H1 (cell line): ENCODE measurements at regions not wholly inside any gene's neighbourhood (a gene's known extent, or its start where the extent isn't known, plus 50 kb on each side); places are given as distances from the start of the nearest gene placed in this dataset.

Source experiments
- CTCF ChIA-PET: fragments of 300-600 bp; sonication (Branson Sonifier 250); formaldehyde crosslinking; loops from one replicate; lab custom pipeline; 2021; ENCODE audit not compliant: partially characterized antibody; lab: Charles Lee
- POLR2A ChIA-PET: fragments of 300-600 bp; sonication (Branson Sonifier 250); formaldehyde crosslinking; loops from one replicate; lab custom pipeline; 2021; ENCODE audit warnings: inconsistent platforms; ENCODE audit not compliant: partially characterized antibody; lab: Charles Lee
- DNase-seq, 2 experiments: peaks; one replicate each; pipeline versions ENCODE4 v3.0.0 to v3.0.0-alpha.2; 2010 to 2022; ENCODE audit warnings: low spot score in 2 of 2, low read depth in 1 of 2, mixed read lengths in 1 of 2
- FAIRE-seq: peaks from 2 replicates; lab custom pipeline; 2011; peaks lifted over from hg19 to GRCh38; lab: Jason Lieb, UNC
- H2AFZ ChIP-seq: 2 replicates; pipeline ENCODE4 v1.8.1; 2012; ENCODE audit warnings: low read length, inconsistent platforms
- H2AK5ac ChIP-seq: 2 replicates; pipeline ENCODE4 v1.6.1; 2013; ENCODE audit warnings: low read depth, low read length
- H2BK120ac ChIP-seq: replicated peaks from 2 replicates; pipeline ENCODE3; 2013; ENCODE audit warnings: low read depth, low read length, inconsistent platforms
- H2BK12ac ChIP-seq: 2 replicates; pipeline ENCODE4 v1.6.1; 2013; ENCODE audit warnings: low read depth, low read length
- H2BK15ac ChIP-seq: 2 replicates; pipeline ENCODE4 v1.6.1; 2013; ENCODE audit warnings: low read length
- H2BK20ac ChIP-seq: 2 replicates; pipeline ENCODE4 v1.6.1; 2013; ENCODE audit warnings: low read length
- H2BK5ac ChIP-seq: 2 replicates; pipeline ENCODE4 v1.6.1; 2013; ENCODE audit warnings: low read depth, low read length
- H3K14ac ChIP-seq: 2 replicates; pipeline ENCODE4 v1.6.1; 2013; ENCODE audit warnings: inconsistent platforms; ENCODE audit not compliant: insufficient read length
- H3K18ac ChIP-seq: 2 replicates; pipeline ENCODE4 v1.6.1; 2013; ENCODE audit warnings: low read length; ENCODE audit errors: extremely low read depth
- H3K23ac ChIP-seq: 2 replicates; pipeline ENCODE4 v1.6.1; 2013; ENCODE audit warnings: inconsistent platforms; ENCODE audit not compliant: insufficient read length
- H3K23me2 ChIP-seq: 2 replicates; pipeline ENCODE4 v1.6.1; 2013; ENCODE audit warnings: low read depth, low read length
- H3K27ac ChIP-seq: 2 replicates; pipeline ENCODE4 v1.6.1; 2011; ENCODE audit warnings: low read depth, low read length, inconsistent platforms
- H3K27me3 ChIP-seq, 4 experiments: replicated peaks in 1 of 4; 1 replicate in 1 of 4; 2 replicates in 3 of 4; pipeline versions ENCODE4 v1.6.1 to v1.8.1; 2011 to 2013; ENCODE audit warnings: low read length in 3 of 4, mild to moderate bottlenecking in 3 of 4, inconsistent platforms in 2 of 4, mixed read lengths in 2 of 4, moderate library complexity in 1 of 4; ENCODE audit not compliant: control insufficient read depth in 3 of 4, insufficient read depth in 3 of 4; ENCODE audit errors: extremely low read depth in 1 of 4
- H3K36me3 ChIP-seq, 4 experiments: 2 replicates each; pipeline versions ENCODE4 v1.6.1 to v1.8.1; 2011 to 2013; ENCODE audit warnings: mild to moderate bottlenecking in 4 of 4, low read length in 3 of 4, moderate library complexity in 2 of 4, control low read depth in 1 of 4, inconsistent platforms in 1 of 4; ENCODE audit not compliant: insufficient read depth in 4 of 4, control insufficient read depth in 2 of 4
- H3K4ac ChIP-seq: replicated peaks from 2 replicates; pipeline ENCODE3; 2013; ENCODE audit warnings: low read length, low read depth, mixed read lengths, inconsistent platforms; ENCODE audit not compliant: insufficient read length
- H3K4me1 ChIP-seq, 4 experiments: replicated peaks in 1 of 4; 1 replicate in 1 of 4; 2 replicates in 3 of 4; pipeline versions ENCODE4 v1.6.1 to v1.8.1; 2011 to 2013; ENCODE audit warnings: low read length in 3 of 4, inconsistent platforms in 2 of 4, mixed read lengths in 1 of 4; ENCODE audit not compliant: insufficient read depth in 4 of 4, control insufficient read depth in 3 of 4
- H3K4me2 ChIP-seq, 2 experiments: 2 replicates each; pipeline versions ENCODE4 v1.6.1 to v1.8.1; 2011 to 2013; ENCODE audit warnings: low read depth in 2 of 2, low read length in 2 of 2, control low read depth in 1 of 2, inconsistent platforms in 1 of 2, mild to moderate bottlenecking in 1 of 2; ENCODE audit not compliant: insufficient read depth in 1 of 2
- H3K4me3 ChIP-seq, 4 experiments: fragments of 200-600, 300-600 bp in 1 of 4; sonication (generic), shearing (Covaris generic), sonication (Bioruptor Twin) in 1 of 4; 2 replicates each; pipeline versions ENCODE4 v1.5.1 to v1.8.1; 2011 to 2016; ENCODE audit warnings: low read length in 4 of 4, low read depth in 3 of 4, control low read depth in 2 of 4, inconsistent platforms in 2 of 4, mild to moderate bottlenecking in 2 of 4, mixed read lengths in 1 of 4, moderate library complexity in 1 of 4; ENCODE audit not compliant: insufficient read depth in 2 of 4; ENCODE audit errors: extremely low read depth in 1 of 4
- H3K56ac ChIP-seq: replicated peaks from 2 replicates; pipeline ENCODE3; 2013; ENCODE audit warnings: low read depth, mild to moderate bottlenecking, mixed read lengths, low read length, inconsistent platforms; ENCODE audit not compliant: insufficient read length
- H3K79me1 ChIP-seq: 2 replicates; pipeline ENCODE4 v1.6.1; 2013; ENCODE audit warnings: low read depth, low read length, control low read depth
- H3K79me2 ChIP-seq, 2 experiments: 2 replicates each; pipeline versions ENCODE4 v1.6.1 to v1.8.1; 2012 to 2013; ENCODE audit warnings: low read length in 2 of 2, mild to moderate bottlenecking in 2 of 2, inconsistent platforms in 1 of 2; ENCODE audit not compliant: insufficient read depth in 2 of 2, control insufficient read depth in 1 of 2
- H3K9ac ChIP-seq, 4 experiments: replicated peaks in 1 of 4; 1 replicate in 1 of 4; 2 replicates in 3 of 4; pipeline versions ENCODE4 v1.6.1 to v1.8.1; 2011 to 2013; ENCODE audit warnings: low read depth in 3 of 4, low read length in 3 of 4, control low read depth in 2 of 4, mild to moderate bottlenecking in 2 of 4, moderate library complexity in 2 of 4, inconsistent platforms in 1 of 4; ENCODE audit errors: extremely low read depth in 1 of 4
- H3K9me3 ChIP-seq, 2 experiments: 2 replicates each; pipeline versions ENCODE4 v1.6.1 to v1.8.1; 2012 to 2013; ENCODE audit warnings: mild to moderate bottlenecking in 2 of 2, moderate library complexity in 2 of 2, control low read depth in 1 of 2, inconsistent platforms in 1 of 2, low read depth in 1 of 2, low read length in 1 of 2, mixed read lengths in 1 of 2; ENCODE audit not compliant: insufficient read depth in 2 of 2
- H4K20me1 ChIP-seq, 2 experiments: replicated peaks in 1 of 2; 2 replicates each; pipeline versions ENCODE3 to v1.8.1; 2011 to 2013; ENCODE audit warnings: inconsistent platforms in 2 of 2, low read length in 2 of 2, mild to moderate bottlenecking in 1 of 2; ENCODE audit not compliant: insufficient read depth in 2 of 2, control insufficient read depth in 1 of 2
- H4K5ac ChIP-seq: 2 replicates; pipeline ENCODE4 v1.6.1; 2013; ENCODE audit warnings: low read length, low read depth, mixed read lengths, inconsistent platforms; ENCODE audit not compliant: insufficient read length
- H4K8ac ChIP-seq: 2 replicates; pipeline ENCODE4 v1.8.0; 2013; ENCODE audit warnings: mild to moderate bottlenecking, moderate library complexity, low read length, inconsistent platforms; ENCODE audit not compliant: insufficient read depth; ENCODE audit errors: extremely low read depth
- H4K91ac ChIP-seq: replicated peaks from 2 replicates; pipeline ENCODE3; 2013; ENCODE audit warnings: low read length, mixed read lengths, inconsistent platforms; ENCODE audit not compliant: insufficient read length
- BACH1 ChIP-seq: IDR thresholded peaks from 2 replicates; pipeline ENCODE4 v1.6.1; 2012; ENCODE audit warnings: low read length, improper control_type of control experiment
- CTBP2 ChIP-seq: IDR thresholded peaks from 2 replicates; pipeline ENCODE4 v1.7.0; 2011; ENCODE audit warnings: borderline replicate concordance, mild to moderate bottlenecking, moderate library complexity, mixed read lengths, low read length; ENCODE audit not compliant: insufficient read depth, insufficient read length
- JUN ChIP-seq: IDR thresholded peaks from 2 replicates; pipeline ENCODE4 v1.6.1; 2011; ENCODE audit warnings: low read depth, mild to moderate bottlenecking, improper control_type of control experiment, low read length
- KDM1A ChIP-seq: fragments of 200-600, 300-600 bp; sonication (generic); IDR thresholded peaks from 2 replicates; pipeline ENCODE4 v1.7.1; 2016; ENCODE audit warnings: mild to moderate bottlenecking, low read length, borderline replicate concordance
- KDM5A ChIP-seq: fragments of 200-600 bp; IDR thresholded peaks from 2 replicates; pipeline ENCODE4 v1.7.1; 2012; ENCODE audit warnings: mild to moderate bottlenecking, low read length, inconsistent platforms, mixed read lengths
- PHF8 ChIP-seq: fragments of 200-600 bp; sonication (generic); conservative IDR thresholded peaks from 2 replicates; pipeline ENCODE4 v1.7.1; 2012; ENCODE audit warnings: low read depth, mild to moderate bottlenecking, inconsistent platforms, low read length, moderate library complexity
- SIN3A ChIP-seq, 2 experiments: IDR thresholded peaks in 1 of 2; conservative IDR thresholded peaks in 1 of 2; 2 replicates each; pipeline ENCODE4 v1.6.1; 2011 to 2012; ENCODE audit warnings: low read length in 2 of 2, improper control_type of control experiment in 1 of 2, low read depth in 1 of 2, mild to moderate bottlenecking in 1 of 2
- WGBS, 2 experiments: shearing (Covaris generic) in 1 of 2; methylation state at CpG; one replicate each; pipeline versions ENCODE4 v1.1.6 to v1.1.7; 2013 to 2015; ENCODE audit warnings: low lambda C conversion rate in 2 of 2, mixed read lengths in 2 of 2, inconsistent platforms in 1 of 2, low coverage in 1 of 2, missing lambda C conversion rate in 1 of 2; ENCODE audit not compliant: insufficient replicate concordance in 2 of 2, insufficient coverage in 1 of 2, insufficient read length in 1 of 2; ENCODE audit errors: extremely low coverage in 1 of 2, missing lambda C conversion rate in 1 of 2; 5-methylcytosine and 5-hydroxymethylcytosine counted together
- TF ChIP-seq, protein P1 (sequence below): IDR thresholded peaks from 2 replicates; pipeline ENCODE4 v1.6.1; 2011; ENCODE audit warnings: low read length, improper control_type of control experiment
- TF ChIP-seq, protein P2 (sequence below), 3 experiments: IDR thresholded peaks; 1 replicate in 2 of 3; 2 replicates in 1 of 3; pipeline versions ENCODE4 v1.5.1 to v1.6.1; 2011; ENCODE audit warnings: low read length in 3 of 3, mild to moderate bottlenecking in 3 of 3, inconsistent platforms in 2 of 3, low read depth in 1 of 3, moderate library complexity in 1 of 3; ENCODE audit not compliant: insufficient read depth in 1 of 3; ENCODE audit errors: control extremely low read depth in 1 of 3

DNA sequence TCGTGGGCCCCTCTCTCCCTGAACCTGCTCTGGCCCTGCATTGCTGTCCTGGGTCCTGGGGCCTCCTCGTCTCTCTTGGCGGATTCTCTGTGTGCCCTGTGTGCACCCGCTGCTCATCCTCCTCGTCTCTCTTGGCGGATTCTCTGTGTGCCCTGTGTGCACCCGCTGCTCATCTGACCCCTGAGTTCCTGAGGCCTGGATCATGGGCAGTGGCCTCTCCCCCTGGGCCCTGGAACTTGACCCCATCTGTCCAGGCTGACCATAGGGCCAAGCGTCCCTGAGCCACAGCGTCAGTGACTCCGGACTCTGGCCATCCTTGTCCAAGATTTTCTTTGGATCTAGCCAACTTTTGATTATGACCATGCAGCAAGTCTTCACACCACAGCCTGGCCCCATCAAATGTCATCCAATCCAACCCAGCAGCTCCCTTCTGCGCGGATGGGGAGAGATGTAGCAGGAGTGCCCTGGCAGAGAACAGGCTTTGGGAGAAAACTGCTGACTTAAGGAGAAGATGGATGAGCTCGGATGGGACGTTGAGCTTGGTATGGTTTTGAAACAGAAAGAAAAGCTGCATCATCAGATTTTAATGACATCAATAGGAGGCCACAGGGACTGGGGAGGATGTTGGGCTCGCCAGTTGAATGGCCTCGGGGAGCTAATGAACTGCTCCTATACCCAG lies 455.1 kb upstream of the HS6ST1 start:
- H3K9ac ChIP-seq, result no peak overlapping the region
- H3K4ac ChIP-seq, result no peak overlapping the region
- no peak for TF ChIP-seq SIN3A (conservative IDR thresholded peaks at IDR 0.05 in 1 of 2, IDR thresholded peaks at IDR 0.05 in 1 of 2; ENCODE audit: low read depth in 1 of 2, low read length in 2 of 2)
- no peak for TF ChIP-seq CTBP2
- TF ChIP-seq, protein P1, sequence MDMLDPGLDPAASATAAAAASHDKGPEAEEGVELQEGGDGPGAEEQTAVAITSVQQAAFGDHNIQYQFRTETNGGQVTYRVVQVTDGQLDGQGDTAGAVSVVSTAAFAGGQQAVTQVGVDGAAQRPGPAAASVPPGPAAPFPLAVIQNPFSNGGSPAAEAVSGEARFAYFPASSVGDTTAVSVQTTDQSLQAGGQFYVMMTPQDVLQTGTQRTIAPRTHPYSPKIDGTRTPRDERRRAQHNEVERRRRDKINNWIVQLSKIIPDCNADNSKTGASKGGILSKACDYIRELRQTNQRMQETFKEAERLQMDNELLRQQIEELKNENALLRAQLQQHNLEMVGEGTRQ, result no peak
- TF ChIP-seq KDM1A, result no peak
- TF ChIP-seq, protein P2, sequence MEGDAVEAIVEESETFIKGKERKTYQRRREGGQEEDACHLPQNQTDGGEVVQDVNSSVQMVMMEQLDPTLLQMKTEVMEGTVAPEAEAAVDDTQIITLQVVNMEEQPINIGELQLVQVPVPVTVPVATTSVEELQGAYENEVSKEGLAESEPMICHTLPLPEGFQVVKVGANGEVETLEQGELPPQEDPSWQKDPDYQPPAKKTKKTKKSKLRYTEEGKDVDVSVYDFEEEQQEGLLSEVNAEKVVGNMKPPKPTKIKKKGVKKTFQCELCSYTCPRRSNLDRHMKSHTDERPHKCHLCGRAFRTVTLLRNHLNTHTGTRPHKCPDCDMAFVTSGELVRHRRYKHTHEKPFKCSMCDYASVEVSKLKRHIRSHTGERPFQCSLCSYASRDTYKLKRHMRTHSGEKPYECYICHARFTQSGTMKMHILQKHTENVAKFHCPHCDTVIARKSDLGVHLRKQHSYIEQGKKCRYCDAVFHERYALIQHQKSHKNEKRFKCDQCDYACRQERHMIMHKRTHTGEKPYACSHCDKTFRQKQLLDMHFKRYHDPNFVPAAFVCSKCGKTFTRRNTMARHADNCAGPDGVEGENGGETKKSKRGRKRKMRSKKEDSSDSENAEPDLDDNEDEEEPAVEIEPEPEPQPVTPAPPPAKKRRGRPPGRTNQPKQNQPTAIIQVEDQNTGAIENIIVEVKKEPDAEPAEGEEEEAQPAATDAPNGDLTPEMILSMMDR (IDR thresholded peaks at IDR 0.05; ENCODE audit: control extremely low read depth in 1 of 3, insufficient read depth in 1 of 3, low read depth in 1 of 3, low read length in 3 of 3), result no peak
- no peak for TF ChIP-seq JUN
- no peak for TF ChIP-seq KDM5A
- TF ChIP-seq BACH1, result no peak
- TF ChIP-seq PHF8, result no peak

More for the DNA sequence above, 455.1 kb upstream of the HS6ST1 start:
- FAIRE-seq, result no peak
- Histone ChIP-seq H3K14ac (no peak overlapping the region), H3K27me3 (no peaks in the 10 kb centered on the region), H4K5ac (no peak overlapping the region), H3K56ac (no peak overlapping the region), H3K27ac (no peak overlapping the region), H4K8ac (no peak overlapping the region), H3K4me1 (peaks cover 0 to 5% (median under 1%) of the 10 kb centered on the region in 4 experiments; a peak in 3 of 7 replicates), H4K91ac (no peak overlapping the region), H3K23ac (no peak overlapping the region), H3K79me2 (no peaks in the 10 kb centered on the region), H3K79me1 (no peaks in the 10 kb centered on the region), H3K9me3 (no peaks in the 10 kb centered on the region), H3K4me2 (no peak overlapping the region), H3K18ac (no peak overlapping the region), H3K4me3 (no peak overlapping the region), H2BK15ac (no peak overlapping the region), H2AK5ac (no peak overlapping the region), H2BK5ac (no peak overlapping the region), H2BK120ac (no peak overlapping the region), H2BK20ac (no peak overlapping the region), H4K20me1 (no peaks in the 10 kb centered on the region), H2AFZ (no peak overlapping the region), H2BK12ac (no peak overlapping the region), H3K36me3 (no peaks in the 10 kb centered on the region), H3K23me2 (no peaks in the 10 kb centered on the region)
- ChIA-PET POLR2A (no interaction called here), CTCF (no interaction called here)
- DNase-seq, result peak in 1 of 2 experiments; percentile 8
- 89% methylated on average over 15 of the region's 16 CpGs; no CpG with 5 or more reads in 1 of the 2 experiments for WGBS, 2 experiments
